Smooth muscle cell (in vitro differentiated cells): ENCODE measurements at regions not wholly inside any gene's neighbourhood (a gene's known extent, or its start where the extent isn't known, plus 50 kb on each side); places are given as distances from the start of the nearest gene placed in this dataset.

Experiments used
- DNase-seq: peaks from one replicate; lab custom pipeline; 2025; ENCODE audit not compliant: unreplicated experiment; lab: John Stamatoyannopoulos, UW
- H2AFZ ChIP-seq: fragments of 200-600 bp; sonication (generic); 2 replicates; pipeline ENCODE4 v1.6.0; 2016; ENCODE audit warnings: antibody characterized with exemption, low read depth, mild to moderate bottlenecking
- H3F3A ChIP-seq: fragments of 200-600 bp; sonication (generic); 2 replicates; pipeline ENCODE4 v1.6.0; 2017; ENCODE audit warnings: antibody characterized with exemption, low read depth
- H3K27ac ChIP-seq: fragments of 200-600 bp; sonication (generic); 2 replicates; pipeline ENCODE4 v1.5.1; 2016; ENCODE audit warnings: low read depth, mild to moderate bottlenecking
- H3K27me3 ChIP-seq: fragments of 200-600 bp; sonication (generic); 2 replicates; pipeline ENCODE4 v1.6.1; 2016; ENCODE audit warnings: low read depth, mild to moderate bottlenecking
- H3K36me3 ChIP-seq: fragments of 200-600 bp; sonication (generic); 2 replicates; pipeline ENCODE4 v1.5.1; 2016; ENCODE audit warnings: low read depth
- H3K4me1 ChIP-seq: fragments of 200-600 bp; sonication (generic); 2 replicates; pipeline ENCODE4 v1.5.1; 2016; ENCODE audit warnings: low read depth
- H3K4me2 ChIP-seq: fragments of 200-600 bp; sonication (generic); 2 replicates; pipeline ENCODE4 v1.6.0; 2016; ENCODE audit warnings: mild to moderate bottlenecking
- H3K4me3 ChIP-seq: fragments of 200-600 bp; sonication (generic); 2 replicates; pipeline ENCODE4 v1.5.1; 2016; ENCODE audit warnings: mild to moderate bottlenecking
- H3K79me2 ChIP-seq: fragments of 200-600 bp; sonication (generic); 2 replicates; pipeline ENCODE4 v1.6.0; 2016; ENCODE audit warnings: low read depth, mild to moderate bottlenecking
- H3K9ac ChIP-seq: fragments of 200-600 bp; sonication (generic); 2 replicates; pipeline ENCODE4 v1.6.0; 2016; ENCODE audit warnings: low read depth
- H3K9me3 ChIP-seq: fragments of 200-600 bp; sonication (generic); replicated peaks from 2 replicates; pipeline ENCODE4 v1.5.1; 2016; ENCODE audit warnings: low read depth
- H4K20me1 ChIP-seq: fragments of 200-600 bp; sonication (generic); 2 replicates; pipeline ENCODE4 v1.6.0; 2016; ENCODE audit warnings: low read depth
- CTCF ChIP-seq: fragments of 200-600 bp; sonication (generic); IDR thresholded peaks from 2 replicates; pipeline ENCODE4 v1.5.1; 2017; ENCODE audit warnings: borderline replicate concordance, mild to moderate bottlenecking, antibody characterized with exemption; ENCODE audit not compliant: insufficient read depth, poor library complexity, severe bottlenecking
- WGBS: methylation state at CpG from one replicate; pipeline ENCODE4 v1.1.7; 2016; ENCODE audit warnings: low lambda C conversion rate; 5-methylcytosine and 5-hydroxymethylcytosine counted together

- Histone ChIP-seq H3K4me1 (no peaks in the 10 kb centered on the region), H3K79me2 (no peaks in the 10 kb centered on the region), H3K4me3 (no peak overlapping the region), H3K27ac (no peak overlapping the region), H3K4me2 (no peak overlapping the region), H4K20me1 (no peaks in the 10 kb centered on the region), H3F3A (no peaks in the 10 kb centered on the region), H3K36me3 (no peaks in the 10 kb centered on the region), H3K9ac (no peak overlapping the region), H3K27me3 (no peaks in the 10 kb centered on the region), H2AFZ (no peak overlapping the region), H3K9me3 (no peaks in the 10 kb centered on the region)
- no peak for DNase-seq
- TF ChIP-seq CTCF: no peak
- 90% methylated on average over 12 of the region's 13 CpGs for WGBS
Observed at GRCh38 chr2:8622924-8623465, 58.9 kb upstream of the ID2 start.

GRCh38 chr2:8623576-8623957 is 58.3 kb upstream of the ID2 start:
- Histone ChIP-seq H3F3A (no peaks in the 10 kb centered on the region), H3K27ac (no peak overlapping the region), H3K27me3 (no peaks in the 10 kb centered on the region), H3K4me2 (no peak overlapping the region), H3K9me3 (no peaks in the 10 kb centered on the region), H3K4me3 (no peak overlapping the region), H3K4me1 (no peaks in the 10 kb centered on the region), H3K9ac (no peak overlapping the region), H2AFZ (no peak overlapping the region), H3K79me2 (no peaks in the 10 kb centered on the region), H3K36me3 (no peaks in the 10 kb centered on the region), H4K20me1 (no peaks in the 10 kb centered on the region)
- WGBS: 85% methylated on average over 12 of the region's 12 CpGs
- no peak for DNase-seq
- TF ChIP-seq CTCF: no peak

- Histone ChIP-seq H3K9me3 (no peaks in the 10 kb centered on the region), H3K4me1 (no peaks in the 10 kb centered on the region), H3F3A (no peaks in the 10 kb centered on the region), H3K9ac (no peak overlapping the region), H3K36me3 (no peaks in the 10 kb centered on the region), H3K27ac (no peak overlapping the region), H4K20me1 (no peaks in the 10 kb centered on the region), H3K27me3 (no peaks in the 10 kb centered on the region), H3K4me2 (no peak overlapping the region), H3K4me3 (no peak overlapping the region), H3K79me2 (no peaks in the 10 kb centered on the region), H2AFZ (no peak overlapping the region)
- no peak for DNase-seq
- WGBS: 67% methylated on average over 11 of the region's 11 CpGs
- no peak for TF ChIP-seq CTCF
Observed at GRCh38 chr2:8623958-8624591, 57.8 kb upstream of the ID2 start.

GRCh38 chr2:8624855-8625398 is 56.9 kb upstream of the ID2 start:
- Histone ChIP-seq H3K9me3 (no peaks in the 10 kb centered on the region), H3F3A (no peaks in the 10 kb centered on the region), H4K20me1 (no peaks in the 10 kb centered on the region), H3K27me3 (no peaks in the 10 kb centered on the region), H3K27ac (no peak overlapping the region), H3K9ac (no peak overlapping the region), H2AFZ (no peak overlapping the region), H3K4me2 (no peak overlapping the region), H3K4me1 (no peaks in the 10 kb centered on the region), H3K79me2 (no peaks in the 10 kb centered on the region), H3K4me3 (no peak overlapping the region), H3K36me3 (no peaks in the 10 kb centered on the region)
- TF ChIP-seq CTCF: no peak
- no peak for DNase-seq
- 92% methylated on average over 14 of the region's 14 CpGs for WGBS
